H9 (cell line): ENCODE measurements at regions not wholly inside any gene's neighbourhood (a gene's known extent, or its start where the extent isn't known, plus 50 kb on each side); places are given as distances from the start of the nearest gene placed in this dataset.

Experiments
- DNase-seq: peaks from one replicate; pipeline ENCODE4 v3.0.0-alpha.2; 2017
- H2AFZ ChIP-seq: one replicate; pipeline ENCODE4 v1.6.1; 2013; ENCODE audit warnings: mild to moderate bottlenecking, low read length, control low read depth, moderate library complexity
- H2AK5ac ChIP-seq: 2 replicates; pipeline ENCODE4 v1.6.1; 2013; ENCODE audit warnings: low read length, control low read depth, mixed read lengths; ENCODE audit not compliant: insufficient read length
- H2BK120ac ChIP-seq: one replicate; pipeline ENCODE4 v1.6.1; 2013; ENCODE audit warnings: low read depth, mild to moderate bottlenecking, low read length, control low read depth, inconsistent platforms; ENCODE audit not compliant: poor library complexity, severe bottlenecking
- H2BK12ac ChIP-seq: 2 replicates; pipeline ENCODE4 v1.6.1; 2013; ENCODE audit warnings: low read length, control low read depth, mixed read lengths, low read depth; ENCODE audit not compliant: insufficient read length
- H2BK15ac ChIP-seq: 2 replicates; pipeline ENCODE4 v1.6.1; 2013; ENCODE audit warnings: low read depth, low read length, control low read depth
- H2BK20ac ChIP-seq: one replicate; pipeline ENCODE4 v1.6.1; 2013; ENCODE audit warnings: low read depth, mild to moderate bottlenecking, low read length, control low read depth, inconsistent platforms; ENCODE audit not compliant: poor library complexity, severe bottlenecking
- H2BK5ac ChIP-seq: 2 replicates; pipeline ENCODE4 v1.6.1; 2013; ENCODE audit warnings: low read length, control low read depth, mixed read lengths; ENCODE audit not compliant: insufficient read length
- H3K14ac ChIP-seq: 2 replicates; pipeline ENCODE4 v1.6.1; 2013; ENCODE audit warnings: low read length, control low read depth; ENCODE audit not compliant: insufficient read depth
- H3K18ac ChIP-seq: 2 replicates; pipeline ENCODE4 v1.6.1; 2013; ENCODE audit warnings: low read depth, mild to moderate bottlenecking, mixed read lengths, low read length, control low read depth; ENCODE audit not compliant: insufficient read length
- H3K23ac ChIP-seq: 2 replicates; pipeline ENCODE4 v1.6.1; 2013; ENCODE audit warnings: low read length, control low read depth, mixed read lengths, low read depth; ENCODE audit not compliant: insufficient read length
- H3K23me2 ChIP-seq: 2 replicates; pipeline ENCODE4 v1.6.1; 2013; ENCODE audit warnings: low read depth, mild to moderate bottlenecking, mixed read lengths, low read length, control low read depth; ENCODE audit not compliant: insufficient read length, poor library complexity, severe bottlenecking
- H3K27ac ChIP-seq: 2 replicates; pipeline ENCODE4 v1.5.1; 2013; ENCODE audit warnings: low read length, control low read depth, mixed read lengths, low read depth; ENCODE audit not compliant: insufficient read length
- H3K27me3 ChIP-seq: 2 replicates; pipeline ENCODE4 v1.6.1; 2013; ENCODE audit warnings: low read length, control low read depth, inconsistent platforms; ENCODE audit not compliant: insufficient read depth
- H3K4ac ChIP-seq: 2 replicates; pipeline ENCODE4 v1.6.1; 2013; ENCODE audit warnings: low read depth, mild to moderate bottlenecking, control low read depth, inconsistent platforms, low read length, moderate library complexity
- H3K4me1 ChIP-seq: 2 replicates; pipeline ENCODE4 v1.6.1; 2013; ENCODE audit warnings: low read length, control low read depth, inconsistent platforms; ENCODE audit not compliant: insufficient read depth
- H3K4me2 ChIP-seq: 2 replicates; pipeline ENCODE4 v1.6.1; 2013; ENCODE audit warnings: low read length, control low read depth, mixed read lengths; ENCODE audit not compliant: insufficient read length, insufficient read depth
- H3K56ac ChIP-seq: 2 replicates; pipeline ENCODE4 v1.6.1; 2013; ENCODE audit warnings: low read depth, mild to moderate bottlenecking, mixed read lengths, low read length, control low read depth; ENCODE audit not compliant: insufficient read length
- H3K79me1 ChIP-seq: 2 replicates; pipeline ENCODE4 v1.6.1; 2013; ENCODE audit warnings: low read depth, mild to moderate bottlenecking, moderate library complexity, low read length, control low read depth, inconsistent platforms; ENCODE audit not compliant: insufficient read depth, poor library complexity, severe bottlenecking
- H3K79me2 ChIP-seq: 2 replicates; pipeline ENCODE4 v1.6.1; 2013; ENCODE audit warnings: low read length, control low read depth, inconsistent platforms; ENCODE audit not compliant: insufficient read depth
- H3K9ac ChIP-seq: 2 replicates; pipeline ENCODE4 v1.6.1; 2013; ENCODE audit warnings: low read length, control low read depth, mixed read lengths; ENCODE audit not compliant: insufficient read length; ENCODE audit errors: extremely low read depth
- H3K9me3 ChIP-seq: one replicate; pipeline ENCODE4 v1.6.1; 2013; ENCODE audit warnings: low read depth, low read length, inconsistent platforms; ENCODE audit not compliant: control insufficient read depth
- H3T11ph ChIP-seq: one replicate; pipeline ENCODE4 v1.6.1; 2013; ENCODE audit warnings: mild to moderate bottlenecking, low read length, control low read depth, inconsistent platforms
- H4K20me1 ChIP-seq: one replicate; pipeline ENCODE4 v1.6.1; 2013; ENCODE audit not compliant: control insufficient read depth, insufficient read length, insufficient read depth
- H4K5ac ChIP-seq: 2 replicates; pipeline ENCODE4 v1.6.1; 2013; ENCODE audit warnings: low read depth, mild to moderate bottlenecking, mixed read lengths, low read length, control low read depth; ENCODE audit not compliant: insufficient read length
- H4K8ac ChIP-seq: replicated peaks from 2 replicates; pipeline ENCODE4 v1.6.1; 2013; ENCODE audit warnings: low read length, control low read depth, mixed read lengths, low read depth; ENCODE audit not compliant: insufficient read length
- H4K91ac ChIP-seq: 2 replicates; pipeline ENCODE4 v1.6.1; 2013; ENCODE audit warnings: low read depth, mild to moderate bottlenecking, moderate library complexity, mixed read lengths, low read length, control low read depth; ENCODE audit not compliant: insufficient read length
- H3K27ac Mint-ChIP-seq, 3 experiments: 2 replicates in 2 of 3; 3 replicates in 1 of 3; pipeline ENCODE4 v1.8.0; 2020 to 2021; ENCODE audit warnings: mixed read lengths in 3 of 3, mild to moderate bottlenecking in 1 of 3, moderate library complexity in 1 of 3
- H3K27me3 Mint-ChIP-seq: 2 replicates; pipeline ENCODE4 v1.8.0; 2021; ENCODE audit warnings: low read depth, mild to moderate bottlenecking, moderate library complexity, mixed read lengths
- H3K36me3 Mint-ChIP-seq, 3 experiments: 2 replicates in 2 of 3; 3 replicates in 1 of 3; pipeline ENCODE4 v1.8.0; 2020 to 2021; ENCODE audit warnings: low read depth in 3 of 3, mixed read lengths in 3 of 3; ENCODE audit not compliant: insufficient read depth in 1 of 3
- H3K4me1 Mint-ChIP-seq, 2 experiments: 2 replicates each; pipeline ENCODE4 v1.8.0; 2020; ENCODE audit warnings: mixed read lengths in 2 of 2
- H3K4me3 Mint-ChIP-seq, 2 experiments: 2 replicates in 1 of 2; 3 replicates in 1 of 2; pipeline ENCODE4 v1.8.0; 2020 to 2021; ENCODE audit warnings: mild to moderate bottlenecking in 2 of 2, mixed read lengths in 2 of 2, moderate library complexity in 1 of 2
- H3K9me3 Mint-ChIP-seq, 2 experiments: 2 replicates in 1 of 2; 3 replicates in 1 of 2; pipeline ENCODE4 v1.8.0; 2020; ENCODE audit warnings: mild to moderate bottlenecking in 2 of 2, mixed read lengths in 2 of 2, moderate library complexity in 1 of 2
- CTCF ChIP-seq: fragments of 200-600 bp; sonication (generic); conservative IDR thresholded peaks from 3 replicates; pipeline ENCODE4 v1.8.0; 2021; ENCODE audit warnings: antibody characterized with exemption, mild to moderate bottlenecking
- WGBS: extraction: QIAGEN DNeasy Blood & Tissue Kit; methylation state at CpG from one replicate; pipeline ENCODE4 v1.1.7; 2013; ENCODE audit warnings: missing lambda C conversion rate, low lambda C conversion rate, mixed read lengths; ENCODE audit not compliant: insufficient read length; ENCODE audit errors: extremely low coverage; 5-methylcytosine and 5-hydroxymethylcytosine counted together

DNA sequence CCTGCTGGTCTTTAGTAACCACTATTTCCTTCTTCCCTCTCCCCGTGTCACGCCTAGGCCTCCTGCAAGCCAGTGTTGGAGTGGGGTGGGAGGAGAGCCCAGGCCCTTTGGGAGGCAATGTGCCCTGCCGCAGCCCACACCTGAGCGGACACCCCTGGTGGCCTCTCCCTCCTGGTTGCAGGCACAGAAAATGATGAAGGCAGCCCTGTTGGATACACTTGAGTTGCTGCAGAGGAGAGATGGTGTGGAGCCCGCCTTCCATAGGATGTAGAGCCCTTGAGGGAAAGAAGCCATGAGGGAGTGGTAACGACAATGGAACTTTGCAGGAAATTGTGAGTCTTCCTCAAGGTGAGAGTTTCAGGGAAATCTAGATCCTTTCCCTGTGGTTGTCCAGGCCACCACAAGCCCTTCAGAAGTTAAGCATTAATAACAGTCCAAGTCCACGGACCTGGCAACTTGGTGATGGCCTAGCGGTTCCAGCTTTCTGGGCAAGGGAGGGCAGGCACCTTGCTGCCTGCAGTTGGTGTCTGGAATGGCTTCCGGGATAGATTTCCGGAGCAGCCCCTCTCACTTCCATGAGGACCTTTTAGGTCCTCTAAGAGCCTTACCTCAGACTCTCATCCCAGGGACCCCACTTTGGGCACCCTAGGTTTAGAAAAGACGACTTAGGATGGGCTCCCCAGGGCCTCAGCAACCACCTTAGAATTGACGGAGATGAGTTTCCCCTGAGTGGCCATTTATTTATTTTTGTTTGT, 67.3 kb upstream of the NXT1 start:
- H3K27ac Mint-ChIP-seq = 0 out of 7 replicates have a peak overlapping the region, but pooled peaks of 1 of the 3 experiments have one; percentile 5
- no peak for TF ChIP-seq CTCF

More for the DNA sequence above, 67.3 kb upstream of the NXT1 start:
- Histone ChIP-seq H2AFZ (no peak overlapping the region), H3K18ac (no peak overlapping the region), H3K9ac (no peak overlapping the region), H3K14ac (no peak overlapping the region; the same call in 1 of the 2 replicates), H3T11ph (no peak overlapping the region), H3K23ac (no peak overlapping the region), H2BK20ac (no peak overlapping the region), H4K8ac (no peak overlapping the region), H3K79me1 (no peaks in the 10 kb centered on the region), H3K9me3 (no peaks in the 10 kb centered on the region), H3K56ac (no peak overlapping the region), H3K23me2 (no peaks in the 10 kb centered on the region), H2BK120ac (no peak overlapping the region), H3K4me1 (no peaks in the 10 kb centered on the region), H2BK12ac (no peak overlapping the region), H4K5ac (no peak overlapping the region), H3K79me2 (no peaks in the 10 kb centered on the region), H2BK15ac (no peak overlapping the region), H2AK5ac (no peak overlapping the region), H4K20me1 (no peaks in the 10 kb centered on the region), H3K27me3 (no peaks in the 10 kb centered on the region), H3K27ac (no peak overlapping the region), H4K91ac (no peak overlapping the region), H3K4ac (no peak overlapping the region), H2BK5ac (no peak overlapping the region), H3K4me2 (no peak overlapping the region)
- Mint-ChIP-seq H3K4me3 (no peak overlapping the region), H3K36me3 (no peaks in the 10 kb centered on the region), H3K27me3 (no peaks in the 10 kb centered on the region; the same call in none of the 2 replicates), H3K9me3 (no peaks in the 10 kb centered on the region), H3K4me1 (peaks cover 7 to 8% of the 10 kb centered on the region in 2 experiments)
- WGBS = no CpG with 5 or more reads among the region's 12 CpGs
- no peak for DNase-seq
